K562 (cell line): ENCODE measurements at regions not wholly inside any gene's neighbourhood (a gene's known extent, or its start where the extent isn't known, plus 50 kb on each side); places are given as distances from the start of the nearest gene placed in this dataset.

ENCODE experiments used
- ATAC-seq: fragments of 200-7000 bp; cut with Tn5 transposase; 3 replicates; pipeline ENCODE4 v1.9.1; 2020; ENCODE audit warnings: moderate library complexity
- BruUV-seq: library from RNA; stranded (reverse); fragments of 400-500 nt; replicated peaks from 2 replicates; lab custom pipeline; 2021; lab: Mats Ljungman, UMichigan
- CTCF ChIA-PET: fragments of 300-600 bp; formaldehyde crosslinking; extraction: SDS; loops from one replicate; lab custom pipeline; 2021; ENCODE audit warnings: low intra/inter-chr PET ratio; lab: Yijun Ruan, JAX
- POLR2A ChIA-PET: fragments of 300-600, 350-650 bp; sonication (Branson Sonifier 250); formaldehyde crosslinking; extraction: SDS; loops from one replicate; lab custom pipeline; 2021; ENCODE audit warnings: antibody characterized with exemption, inconsistent platforms; lab: Yijun Ruan, JAX
- DNase-seq, 4 experiments: peaks; one replicate each; pipeline versions ENCODE4 v3.0.0 to v3.0.0-alpha.2; 2011 to 2018; ENCODE audit warnings: low spot score in 3 of 4, mixed read lengths in 3 of 4; ENCODE audit errors: extremely low read depth in 1 of 4
- FAIRE-seq: peaks from 2 replicates; lab custom pipeline; 2011; peaks lifted over from hg19 to GRCh38; lab: Jason Lieb, UNC
- H2AFZ ChIP-seq: 2 replicates; pipeline ENCODE4 v1.6.0; 2011; ENCODE audit warnings: low read depth, low read length, control low read depth, inconsistent platforms
- H3K27ac ChIP-seq: fragments of 200-600 bp; 3 replicates; pipeline ENCODE4 v1.8.0; 2011; ENCODE audit warnings: low read depth, mild to moderate bottlenecking, control low read depth, inconsistent platforms, low read length, moderate library complexity, mixed read lengths; ENCODE audit errors: extremely low read depth
- H3K27me3 ChIP-seq, 2 experiments: fragments of 300-600 bp in 1 of 2; 2 replicates in 1 of 2; 3 replicates in 1 of 2; pipeline versions ENCODE4 v1.6.0 to v1.8.0; 2011; ENCODE audit warnings: inconsistent platforms in 2 of 2, low read length in 2 of 2, mild to moderate bottlenecking in 1 of 2, mixed read lengths in 1 of 2, moderate library complexity in 1 of 2; ENCODE audit not compliant: control insufficient read depth in 2 of 2, insufficient read depth in 2 of 2
- H3K36me3 ChIP-seq: fragments of 300-600 bp; 3 replicates; pipeline ENCODE4 v1.8.0; 2011; ENCODE audit warnings: mild to moderate bottlenecking, low read length, inconsistent platforms; ENCODE audit not compliant: control insufficient read depth, insufficient read depth
- H3K4me1 ChIP-seq, 2 experiments: fragments of 200-600 bp in 1 of 2; replicated peaks in 1 of 2; 2 replicates in 1 of 2; 3 replicates in 1 of 2; pipeline versions ENCODE4 v1.5.1 to v1.8.0; 2011; ENCODE audit warnings: inconsistent platforms in 2 of 2, low read length in 2 of 2, mild to moderate bottlenecking in 1 of 2, mixed read lengths in 1 of 2, moderate library complexity in 1 of 2; ENCODE audit not compliant: control insufficient read depth in 2 of 2, insufficient read depth in 2 of 2
- H3K4me2 ChIP-seq: 2 replicates; pipeline ENCODE4 v1.6.1; 2011; ENCODE audit warnings: low read length, control low read depth, inconsistent platforms, mixed read lengths; ENCODE audit not compliant: insufficient read depth
- H3K4me3 ChIP-seq: fragments of 200-600 bp; sonication (generic), shearing (Covaris generic); 2 replicates; pipeline ENCODE4 v1.5.1; 2016; ENCODE audit warnings: control low read depth, inconsistent platforms
- H3K79me2 ChIP-seq: fragments of 200-600 bp; 3 replicates; pipeline ENCODE4 v1.8.0; 2011; ENCODE audit warnings: low read length, inconsistent platforms; ENCODE audit not compliant: control insufficient read depth, insufficient read depth
- H3K9ac ChIP-seq, 2 experiments: 2 replicates each; pipeline versions ENCODE4 v1.6.0 to v1.6.1; 2011; ENCODE audit warnings: low read depth in 2 of 2, low read length in 2 of 2, control low read depth in 1 of 2, inconsistent platforms in 1 of 2, mild to moderate bottlenecking in 1 of 2, mixed read lengths in 1 of 2; ENCODE audit not compliant: insufficient read depth in 1 of 2
- H3K9me1 ChIP-seq: one replicate; pipeline ENCODE4 v1.6.0; 2011; ENCODE audit warnings: inconsistent platforms, mild to moderate bottlenecking, low read length, moderate library complexity; ENCODE audit not compliant: control insufficient read depth, insufficient read depth
- H3K9me3 ChIP-seq: replicated peaks from 2 replicates; pipeline ENCODE4 v1.5.1; 2011; ENCODE audit warnings: low read depth, low read length, inconsistent platforms; ENCODE audit not compliant: control insufficient read depth, insufficient read depth
- H4K20me1 ChIP-seq: replicated peaks from 2 replicates; pipeline ENCODE4 v1.6.1; 2011; ENCODE audit warnings: low read length, inconsistent platforms, mixed read lengths; ENCODE audit not compliant: control insufficient read depth, insufficient read depth
- BACH1 ChIP-seq: fragments of 200-800 bp; sonication (Bioruptor generic); IDR thresholded peaks from 2 replicates; pipeline ENCODE4 v1.6.1; 2016; ENCODE audit warnings: missing genetic modification characterization, missing compliant biosample characterization
- BRD4 ChIP-seq: fragments of 200-600 bp; sonication (generic); IDR thresholded peaks from 2 replicates; pipeline ENCODE4 v1.6.1; 2017; ENCODE audit warnings: inconsistent platforms
- CREBBP ChIP-seq: IDR thresholded peaks from one replicate; pipeline ENCODE4 v1.6.1; 2012; ENCODE audit warnings: low read depth, mild to moderate bottlenecking, control low read depth, inconsistent platforms, low read length
- CXXC5 ChIP-seq: fragments of 250-450 bp; sonication (Bioruptor Pico); IDR thresholded peaks from 2 replicates; pipeline ENCODE4 v1.8.0; 2022; ENCODE audit warnings: inconsistent platforms, mild to moderate bottlenecking, moderate library complexity
- GABPA ChIP-seq: fragments of 200-800 bp; sonication (Bioruptor generic); conservative IDR thresholded peaks from 2 replicates; pipeline ENCODE4 v1.6.1; 2016; ENCODE audit warnings: low read depth, missing genetic modification characterization, missing compliant biosample characterization
- HDAC2 ChIP-seq: fragments of 450-650 bp; IDR thresholded peaks from 2 replicates; pipeline ENCODE4 v1.6.1; 2016; ENCODE audit warnings: mild to moderate bottlenecking
- HNRNPK ChIP-seq: fragments of 200-400 bp; formaldehyde crosslinking; IDR thresholded peaks from one replicate; pipeline ENCODE4 v1.6.1; 2018; ENCODE audit warnings: mild to moderate bottlenecking, low read depth, low read length; ENCODE audit not compliant: poor library complexity, severe bottlenecking
- KLF1 ChIP-seq: fragments of 450-650 bp; IDR thresholded peaks from 2 replicates; pipeline ENCODE4 v1.6.1; 2016; ENCODE audit warnings: missing genetic modification characterization, missing compliant biosample characterization
- MCM3 ChIP-seq: fragments of 450-650 bp; IDR thresholded peaks from 2 replicates; pipeline ENCODE4 v1.6.1; 2016
- NFE2L1 ChIP-seq: fragments of 450-650 bp; IDR thresholded peaks from 2 replicates; pipeline ENCODE4 v1.6.1; 2016; ENCODE audit warnings: missing genetic modification characterization, low read depth, mild to moderate bottlenecking, missing compliant biosample characterization, moderate library complexity, borderline replicate concordance
- TAL1 ChIP-seq: fragments of 450-650 bp; IDR thresholded peaks from 2 replicates; pipeline ENCODE4 v1.6.1; 2016; ENCODE audit warnings: mild to moderate bottlenecking
- ZBTB8A ChIP-seq: fragments of 450-650 bp; IDR thresholded peaks from 2 replicates; pipeline ENCODE4 v1.6.1; 2018; ENCODE audit warnings: mild to moderate bottlenecking, moderate library complexity; ENCODE audit not compliant: partially characterized antibody
- ZFP30 ChIP-seq: fragments of 250-450 bp; sonication (Bioruptor Pico); IDR thresholded peaks from 2 replicates; pipeline ENCODE4 v1.8.0; 2022; ENCODE audit warnings: moderate library complexity, mild to moderate bottlenecking, inconsistent platforms, borderline replicate concordance
- ZNF408 ChIP-seq: fragments of 250-450 bp; sonication (Bioruptor Pico); IDR thresholded peaks from 2 replicates; pipeline ENCODE4 v1.4.0; 2020; ENCODE audit warnings: low read depth, mild to moderate bottlenecking, moderate library complexity
- ZNF444 ChIP-seq: fragments of 250-450 bp; sonication (Bioruptor Pico); IDR thresholded peaks from 2 replicates; pipeline ENCODE4 v1.4.0; 2020; ENCODE audit warnings: mild to moderate bottlenecking, moderate library complexity
- ZNF76 ChIP-seq: fragments of 250-450 bp; sonication (Bioruptor Pico); IDR thresholded peaks from 2 replicates; pipeline ENCODE4 v1.4.0; 2020; ENCODE audit warnings: mild to moderate bottlenecking, moderate library complexity, borderline replicate concordance
- WGBS: fragments of 100-300 bp; shearing (Covaris generic); methylation state at CpG from one replicate; pipeline ENCODE4 v1.1.6; 2016; ENCODE audit warnings: low coverage, mixed read lengths; ENCODE audit not compliant: insufficient coverage; ENCODE audit errors: missing lambda C conversion rate; 5-methylcytosine and 5-hydroxymethylcytosine counted together
- in situ Hi-C: fragments of 300-500 bp; cut with MboI; formaldehyde crosslinking; loops from 4 replicates; pipeline ENCODE4 v1.15.0; 2018; ENCODE audit warnings: inconsistent platforms, mixed read lengths
- intact Hi-C: fragments of 100-400 bp; cut with micrococcal nuclease; formaldehyde crosslinking; loops from 2 replicates; pipeline ENCODE4 v1.14.2; 2022
- TF ChIP-seq, protein P1 (sequence below): fragments of 250-450 bp; sonication (Bioruptor Pico); IDR thresholded peaks from 2 replicates; pipeline ENCODE4 v1.6.1; 2021; ENCODE audit warnings: mild to moderate bottlenecking
- TF ChIP-seq, protein P2 (sequence below): sonication (generic); formaldehyde crosslinking; IDR thresholded peaks from 2 replicates; pipeline ENCODE4 v1.5.0; 2020; ENCODE audit warnings: missing genetic modification reagents
- TF ChIP-seq, protein P3 (sequence below): sonication (generic); formaldehyde crosslinking; IDR thresholded peaks from 2 replicates; pipeline ENCODE4 v1.8.0; 2022; ENCODE audit warnings: missing genetic modification reagents, mild to moderate bottlenecking, moderate library complexity, borderline replicate concordance

DNA sequence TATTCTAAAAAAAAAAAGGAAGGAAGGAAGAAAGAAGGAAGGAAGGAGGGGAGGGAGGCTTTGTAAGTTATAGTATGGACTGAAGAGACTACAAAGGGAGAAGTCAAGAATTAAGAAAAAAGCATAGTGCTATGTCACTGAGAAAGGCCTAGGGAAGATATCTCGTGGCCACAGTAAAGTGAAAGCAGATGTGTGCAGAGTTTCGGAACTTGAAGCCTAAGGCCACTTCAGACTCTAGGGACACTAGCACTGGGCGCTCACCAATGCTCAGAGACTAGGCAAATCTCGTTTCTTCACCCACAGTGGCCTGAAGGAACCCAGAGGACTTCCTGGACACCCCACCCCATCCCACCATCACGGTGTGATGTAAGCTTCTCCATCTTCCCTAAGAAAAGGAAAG is 181.4 kb upstream of the TRPM3 start (continued):
- TF ChIP-seq GABPA (tag) (no peak), CXXC5 (no peak), ZFP30 (no peak), TAL1 (no peak)
- TF ChIP-seq, protein P1, sequence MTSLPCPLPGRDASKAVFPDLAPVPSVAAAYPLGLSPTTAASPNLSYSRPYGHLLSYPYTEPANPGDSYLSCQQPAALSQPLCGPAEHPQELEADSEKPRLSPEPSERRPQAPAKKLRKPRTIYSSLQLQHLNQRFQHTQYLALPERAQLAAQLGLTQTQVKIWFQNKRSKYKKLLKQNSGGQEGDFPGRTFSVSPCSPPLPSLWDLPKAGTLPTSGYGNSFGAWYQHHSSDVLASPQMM (CRISPR knock-in tag), result no peak
- TF ChIP-seq, protein P2, sequence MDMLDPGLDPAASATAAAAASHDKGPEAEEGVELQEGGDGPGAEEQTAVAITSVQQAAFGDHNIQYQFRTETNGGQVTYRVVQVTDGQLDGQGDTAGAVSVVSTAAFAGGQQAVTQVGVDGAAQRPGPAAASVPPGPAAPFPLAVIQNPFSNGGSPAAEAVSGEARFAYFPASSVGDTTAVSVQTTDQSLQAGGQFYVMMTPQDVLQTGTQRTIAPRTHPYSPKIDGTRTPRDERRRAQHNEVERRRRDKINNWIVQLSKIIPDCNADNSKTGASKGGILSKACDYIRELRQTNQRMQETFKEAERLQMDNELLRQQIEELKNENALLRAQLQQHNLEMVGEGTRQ (CRISPR knock-in tag), result no peak

DNA sequence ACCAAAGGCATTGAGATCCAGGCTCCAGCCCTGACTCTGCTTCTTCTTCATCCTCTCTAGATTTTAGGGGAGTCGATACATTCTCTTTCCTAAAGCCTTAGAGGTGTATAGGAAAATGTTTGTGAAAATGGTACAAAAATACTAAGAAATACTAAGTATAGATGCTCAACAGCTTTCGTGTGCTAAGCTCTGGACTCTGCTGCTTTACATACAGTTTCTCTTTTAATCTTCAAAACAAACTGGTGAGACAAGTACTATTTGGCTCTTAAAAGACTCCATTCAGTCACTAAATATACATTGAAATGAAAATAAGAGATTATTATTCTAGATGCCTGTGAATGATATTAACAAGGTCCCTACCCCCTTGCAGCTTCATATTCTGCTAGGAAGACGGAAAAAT is 174.5 kb upstream of the TRPM3 start:
- no peak overlapping the region for H2AFZ ChIP-seq
- no peak for FAIRE-seq
- CTCF ChIA-PET, result no interaction called here

More for the DNA sequence above, 174.5 kb upstream of the TRPM3 start:
- Histone ChIP-seq H3K9me1 (no peaks in the 10 kb centered on the region), H3K27me3 (no peaks in the 10 kb centered on the region), H3K4me1 (no peaks in the 10 kb centered on the region), H3K4me2 (no peak overlapping the region), H3K9me3 (no peaks in the 10 kb centered on the region), H3K4me3 (no peak overlapping the region), H3K79me2 (no peaks in the 10 kb centered on the region), H3K27ac (no peak overlapping the region), H4K20me1 (no peaks in the 10 kb centered on the region), H3K36me3 (no peaks in the 10 kb centered on the region), H3K9ac (no peak overlapping the region)
- intact Hi-C loops (no loop called here), in situ Hi-C loops (loop anchor here (25.0 kb wide), 2 partner anchors 516 to 716 kb away; no protein-coding TSS in a partner anchor)
- BruUV-seq, result no TSS peak
- 0% methylated on average over 3 of the region's 3 CpGs for WGBS
- POLR2A ChIA-PET, result no interaction called here
- TF ChIP-seq CREBBP (no peak), BACH1 (tag) (no peak), ZNF444 (CRISPR knock-in tag) (no peak), ZNF408 (CRISPR knock-in tag) (no peak), NFE2L1 (tag) (no peak), ZBTB8A (no peak), BRD4 (no peak), MCM3 (no peak), ZNF76 (no peak), HNRNPK (no peak), KLF1 (tag) (no peak), HDAC2 (no peak)
- TF ChIP-seq, protein P3, sequence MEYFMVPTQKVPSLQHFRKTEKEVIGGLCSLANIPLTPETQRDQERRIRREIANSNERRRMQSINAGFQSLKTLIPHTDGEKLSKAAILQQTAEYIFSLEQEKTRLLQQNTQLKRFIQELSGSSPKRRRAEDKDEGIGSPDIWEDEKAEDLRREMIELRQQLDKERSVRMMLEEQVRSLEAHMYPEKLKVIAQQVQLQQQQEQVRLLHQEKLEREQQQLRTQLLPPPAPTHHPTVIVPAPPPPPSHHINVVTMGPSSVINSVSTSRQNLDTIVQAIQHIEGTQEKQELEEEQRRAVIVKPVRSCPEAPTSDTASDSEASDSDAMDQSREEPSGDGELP, result no peak
- DNase-seq (no peak), ATAC-seq (no peak)
